HG03575 (cell line): ENCODE measurements at regions not wholly inside any gene's neighbourhood (a gene's known extent, or its start where the extent isn't known, plus 50 kb on each side); places are given as distances from the start of the nearest gene placed in this dataset.

ENCODE experiments used
- ATAC-seq: cut with Tn5 transposase; IDR thresholded peaks from one replicate; pipeline ENCODE4 v1.9.1; 2021; ENCODE audit not compliant: unreplicated experiment, insufficient number of reproducible peaks, low FRiP score; ENCODE audit errors: extremely low read depth

DNA sequence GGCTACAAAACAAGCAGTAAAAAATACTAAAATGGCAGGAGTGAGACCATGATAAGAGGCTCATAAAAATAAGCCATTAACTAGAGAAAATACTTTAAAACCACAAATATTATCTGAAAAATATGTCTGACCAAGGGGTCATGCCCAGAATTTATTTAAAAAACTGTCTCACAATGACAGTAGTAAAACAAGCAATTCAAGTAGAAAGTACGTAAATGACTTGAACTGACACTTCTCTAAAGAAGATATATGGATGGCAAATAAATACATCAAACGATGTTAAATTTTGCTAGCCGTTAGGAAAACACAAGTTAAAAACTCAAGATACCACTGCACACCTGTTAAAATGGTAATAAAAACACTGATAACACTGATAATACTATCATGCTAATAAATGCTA lies 353.9 kb upstream of the GRAMD2B start:
- ATAC-seq = no peak

DNA sequence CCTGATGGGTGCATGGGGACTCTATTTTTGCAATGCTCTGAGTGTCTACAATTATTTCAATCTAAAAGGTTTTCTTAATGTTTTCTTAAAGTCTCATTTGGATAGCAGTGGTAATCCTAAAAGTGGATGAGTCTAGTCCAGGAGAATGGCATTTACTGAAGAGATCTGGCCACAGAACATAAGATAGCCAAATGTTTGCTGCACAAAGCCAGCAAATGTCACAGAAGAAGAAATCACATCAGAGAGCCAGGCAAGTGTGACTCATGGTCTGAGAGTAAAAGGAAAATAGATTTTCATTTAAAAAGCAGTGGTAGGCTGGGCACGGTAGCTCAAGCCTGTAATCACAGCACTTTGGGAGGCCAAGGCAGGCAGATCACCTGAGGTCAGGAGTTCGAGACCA lies 352.7 kb upstream of the GRAMD2B start:
- no peak for ATAC-seq

DNA sequence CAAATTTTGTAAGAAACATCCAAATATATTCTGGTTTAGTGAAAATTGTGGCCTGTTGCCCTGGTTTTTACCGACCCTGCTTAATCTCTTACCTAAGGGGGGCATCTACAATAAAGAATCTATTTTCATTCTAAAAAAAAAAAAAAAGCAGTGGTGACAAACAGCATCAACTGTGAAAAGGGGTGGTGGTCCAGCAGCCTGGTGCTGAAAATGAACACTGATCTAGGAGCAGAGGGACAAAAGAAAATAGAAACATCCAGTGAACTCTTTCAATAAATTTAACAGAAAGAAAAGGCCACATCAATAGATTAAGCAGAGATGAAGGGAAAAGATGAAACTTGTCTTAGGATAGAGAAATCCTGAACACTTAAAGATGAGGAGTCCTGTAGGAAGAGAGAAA lies 348.7 kb upstream of the GRAMD2B start:
- no peak for ATAC-seq

DNA sequence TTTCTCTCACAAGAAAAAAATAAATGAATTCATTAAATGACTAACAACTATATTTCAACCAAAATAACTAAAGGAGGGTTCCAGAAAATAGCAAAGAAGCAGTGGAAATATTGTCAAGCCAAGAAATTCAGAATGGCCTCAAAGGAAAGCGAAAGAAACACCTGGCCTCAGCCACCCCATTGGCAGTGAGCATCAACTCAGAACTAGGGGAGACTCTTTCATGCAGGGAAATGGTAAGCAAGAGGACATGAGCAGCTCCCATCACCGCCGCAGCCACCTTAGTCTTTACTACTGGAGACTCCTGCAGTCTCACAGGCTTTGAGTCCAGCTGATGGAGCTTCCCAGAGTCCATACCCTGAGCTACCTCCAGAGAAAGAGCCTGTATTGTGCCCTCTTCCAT lies 343.9 kb upstream of the GRAMD2B start:
- ATAC-seq = no peak

DNA sequence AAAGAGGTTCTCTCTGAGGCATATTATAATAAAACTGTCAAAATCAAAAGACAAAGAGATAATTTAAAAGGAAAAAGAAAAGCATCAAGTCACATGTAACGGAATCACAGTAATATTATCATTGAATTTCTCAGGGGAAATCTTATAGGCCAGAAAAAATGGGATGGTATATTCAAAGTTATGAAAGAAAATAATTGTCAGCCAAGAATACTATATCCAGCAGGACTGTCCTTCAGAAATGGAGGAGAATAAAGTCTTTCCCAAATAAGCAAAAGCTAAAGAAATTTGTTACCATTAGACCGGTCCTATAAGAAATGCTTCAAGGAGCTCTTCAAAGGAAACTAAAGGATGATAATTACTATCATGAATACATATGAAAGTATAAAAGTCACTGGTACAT lies 342.0 kb upstream of the GRAMD2B start:
- no peak for ATAC-seq

GRCh38 chr5:126093041-126093440 lies 330.2 kb upstream of the GRAMD2B start:
- no peak for ATAC-seq

DNA sequence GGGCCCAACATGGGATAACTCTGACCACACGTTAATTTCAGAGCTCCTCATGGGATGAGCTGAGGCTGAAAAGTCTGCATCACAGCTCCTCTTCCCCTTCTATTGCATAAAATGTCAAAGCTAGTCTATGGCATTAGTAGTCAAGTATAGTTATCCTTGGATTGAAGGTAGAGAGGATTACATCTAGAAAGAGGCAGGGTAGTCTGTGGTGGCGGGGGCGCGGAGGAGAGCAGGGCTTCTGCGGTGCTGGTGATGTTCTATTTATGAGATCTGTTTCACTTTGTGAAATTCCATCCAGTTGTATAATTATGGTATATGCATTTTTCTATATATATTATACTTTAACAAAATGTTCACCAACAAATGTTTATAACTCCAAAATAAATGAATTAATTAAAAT lies 329.5 kb upstream of the GRAMD2B start:
- no peak for ATAC-seq

- no peak for ATAC-seq
Observed at GRCh38 chr5:126094991-126095390, 328.2 kb upstream of the GRAMD2B start.

DNA sequence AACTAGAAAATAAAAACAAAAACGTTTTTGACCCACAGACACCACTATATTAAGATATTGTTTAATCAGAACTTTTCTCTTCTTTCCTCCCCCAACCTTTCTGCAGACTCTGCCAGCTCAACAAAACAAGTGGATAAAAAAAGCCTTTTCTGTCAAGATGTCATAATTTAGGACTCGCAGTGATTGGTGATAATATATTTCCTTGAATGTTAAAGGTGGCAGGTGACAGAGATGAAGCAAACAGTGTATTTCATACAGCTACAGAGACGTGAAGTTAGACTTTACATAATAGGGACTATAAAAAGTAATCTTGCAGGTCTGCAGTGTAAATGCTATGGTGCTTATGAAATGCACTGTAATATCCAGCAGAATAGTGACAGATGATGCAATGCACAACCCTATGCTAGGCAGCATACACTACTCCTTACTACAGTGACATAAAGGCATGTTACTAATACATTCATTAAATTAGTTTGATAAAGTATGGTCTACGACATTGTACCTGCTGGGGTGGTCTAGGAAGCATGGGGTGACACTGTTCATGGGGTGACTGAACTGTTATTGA lies 326.7 kb upstream of the GRAMD2B start:
- no peak for ATAC-seq

- no peak for ATAC-seq
Observed at GRCh38 chr5:126097876-126098275, 325.3 kb upstream of the GRAMD2B start.

DNA sequence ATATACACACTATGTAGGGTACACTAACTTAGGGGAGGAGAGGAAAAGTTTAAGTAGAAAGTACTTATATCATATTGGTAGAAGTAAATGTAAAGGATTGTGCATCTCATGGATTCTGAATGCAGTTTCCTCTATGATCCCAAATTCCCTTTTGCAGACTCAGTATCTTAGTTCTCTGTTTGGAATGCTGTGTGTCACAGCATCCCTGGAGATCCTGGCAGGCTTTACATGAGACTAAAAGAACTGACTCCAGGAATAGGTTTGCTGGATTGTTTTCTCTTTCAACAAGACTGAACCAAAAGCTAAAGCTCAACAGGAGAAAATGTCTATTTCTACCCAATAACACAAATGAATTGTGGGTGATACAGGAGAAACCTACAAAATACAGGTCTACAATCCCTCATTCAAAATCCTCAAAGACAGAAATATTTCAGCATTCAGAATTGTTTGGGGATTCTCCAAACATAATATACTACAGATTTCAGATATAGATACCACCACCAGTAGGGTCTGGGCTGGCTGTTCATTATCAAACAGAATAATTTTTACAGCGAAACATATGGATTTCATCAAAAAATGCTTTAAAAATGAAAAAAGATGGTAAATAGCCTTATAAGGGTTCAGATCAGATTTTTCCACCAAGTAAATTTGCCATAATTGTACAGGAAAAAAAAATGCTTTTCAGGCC lies 324.7 kb upstream of the GRAMD2B start:
- no peak for ATAC-seq

- ATAC-seq = no peak
Observed at GRCh38 chr5:126099077-126099476, 324.1 kb upstream of the GRAMD2B start.

- ATAC-seq = no peak
Observed at GRCh38 chr5:126100767-126101166, 322.4 kb upstream of the GRAMD2B start.

GRCh38 chr5:126101901-126102300 lies 321.3 kb upstream of the GRAMD2B start:
- ATAC-seq = no peak

- no peak for ATAC-seq
Observed at GRCh38 chr5:126103050-126103449, 320.2 kb upstream of the GRAMD2B start.

- ATAC-seq = no peak
Observed at GRCh38 chr5:126103868-126104267, 319.3 kb upstream of the GRAMD2B start.

- no peak for ATAC-seq
Observed at GRCh38 chr5:126104341-126104740, 318.9 kb upstream of the GRAMD2B start.

- ATAC-seq = no peak
Observed at GRCh38 chr5:126104951-126105350, 318.3 kb upstream of the GRAMD2B start.

DNA sequence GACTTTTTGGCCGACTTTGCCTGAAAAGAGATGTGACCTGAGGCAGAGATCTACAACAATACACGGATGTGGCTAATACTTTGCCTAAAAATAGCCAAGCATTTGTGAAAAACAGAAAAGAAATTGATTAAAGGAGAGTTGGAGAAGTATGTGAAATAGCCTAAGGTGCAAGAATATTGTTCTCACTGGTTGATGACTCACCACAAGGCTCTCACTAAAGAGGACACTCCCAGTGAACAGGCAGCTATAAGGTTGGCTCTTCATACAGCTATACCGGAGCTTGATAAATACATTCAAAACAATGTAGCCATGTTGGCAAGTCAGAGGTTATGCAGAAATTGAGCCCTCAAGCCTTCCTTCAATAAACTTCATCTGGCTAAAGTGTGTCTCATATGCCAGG lies 317.2 kb upstream of the GRAMD2B start:
- no peak for ATAC-seq

DNA sequence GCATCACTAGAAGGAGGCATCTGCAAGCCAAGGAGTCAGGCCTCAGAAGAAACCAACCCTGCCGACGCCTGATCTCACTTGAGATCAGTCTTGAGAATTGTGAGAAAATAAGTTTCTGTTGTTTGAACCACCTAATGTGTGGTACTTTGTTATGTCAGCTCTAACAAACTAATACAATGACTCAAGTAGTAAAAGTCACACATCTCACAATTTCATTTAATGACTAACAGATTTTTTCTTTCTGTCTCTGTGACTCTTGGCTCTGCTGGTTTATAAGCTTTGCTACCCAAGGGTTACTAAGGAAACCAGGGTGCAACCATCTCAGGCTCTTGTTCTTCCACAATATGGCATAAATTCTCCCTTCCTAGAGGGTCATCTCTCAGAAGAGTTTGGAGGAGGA lies 315.8 kb upstream of the GRAMD2B start:
- no peak for ATAC-seq

DNA sequence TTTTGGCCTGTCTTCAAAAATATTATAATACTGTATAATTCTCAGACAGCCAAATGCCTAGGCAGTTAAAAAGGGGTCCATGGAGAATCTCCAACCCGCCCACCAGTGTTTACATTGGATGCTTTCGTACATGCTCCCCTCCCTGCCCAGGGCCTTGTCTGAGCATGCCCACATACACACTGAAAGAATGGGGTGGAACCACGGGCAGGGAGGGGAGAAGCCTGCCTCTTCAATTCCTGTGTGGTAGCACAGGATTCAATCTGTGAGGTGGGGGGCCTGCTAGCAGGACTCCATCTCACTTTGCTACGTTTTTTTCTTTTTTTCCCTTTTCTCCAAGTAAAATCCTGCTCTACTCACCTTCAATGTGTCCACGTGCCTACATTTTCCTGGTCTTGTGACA lies 314.7 kb upstream of the GRAMD2B start:
- no peak for ATAC-seq
